ENCODE measurements at regions not wholly inside any gene's neighbourhood (a gene's known extent, or its start where the extent isn't known, plus 50 kb on each side); places are given as distances from the start of the nearest gene placed in this dataset.

GRCh38 chr9:119986713-119987112 is 593.3 kb downstream of the CDK5RAP2 start:
- DNase-seq = no peak

- DNase-seq = no peak
Measured at GRCh38 chr9:119986205-119986604, 593.8 kb downstream of the CDK5RAP2 start.

GRCh38 chr9:119974026-119974425 is 604.8 kb upstream of the BRINP1 start:
- DNase-seq = no peak

- DNase-seq = peak; percentile 27
Measured at GRCh38 chr9:119968836-119969707, 599.8 kb upstream of the BRINP1 start.

DNA sequence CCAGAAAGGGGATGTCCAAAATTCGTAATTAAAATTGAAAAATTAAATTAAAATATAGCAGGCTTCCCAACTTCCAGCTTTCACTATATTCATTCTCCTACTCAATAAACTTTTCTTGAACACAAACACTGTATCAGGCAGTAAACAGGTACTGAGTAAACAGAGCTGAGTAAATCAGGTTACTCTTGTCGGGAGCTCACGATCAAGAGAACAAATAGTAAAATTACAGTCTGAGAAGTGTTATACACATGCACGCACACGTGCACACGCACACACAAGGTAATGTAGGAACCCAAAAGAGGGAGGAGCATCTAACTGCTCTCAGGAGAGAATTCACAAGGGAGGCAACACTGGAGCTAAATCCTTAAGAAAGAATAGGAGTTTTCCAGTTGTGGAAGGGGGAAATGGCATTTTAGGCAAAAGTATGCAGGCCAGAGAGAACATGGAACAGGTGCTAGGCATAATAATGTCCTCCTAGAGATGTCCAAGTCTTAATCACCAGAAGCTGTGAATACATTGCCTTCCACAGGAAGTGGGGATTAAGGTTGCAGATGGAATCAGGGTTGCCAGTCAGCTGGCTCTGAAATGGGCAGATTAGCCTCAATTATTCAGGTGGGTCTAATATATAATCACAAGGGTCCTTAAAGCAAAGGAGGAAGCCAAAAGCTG is 598.8 kb upstream of the BRINP1 start:
- no peak for DNase-seq

GRCh38 chr9:119963798-119964372 is 594.6 kb upstream of the BRINP1 start:
- no peak for DNase-seq

GRCh38 chr9:119963258-119963797 is 594.1 kb upstream of the BRINP1 start:
- no peak for DNase-seq

GRCh38 chr9:119961774-119962424 is 592.7 kb upstream of the BRINP1 start:
- no peak for DNase-seq

GRCh38 chr9:119959846-119960545 is 590.8 kb upstream of the BRINP1 start:
- no peak for DNase-seq

DNA sequence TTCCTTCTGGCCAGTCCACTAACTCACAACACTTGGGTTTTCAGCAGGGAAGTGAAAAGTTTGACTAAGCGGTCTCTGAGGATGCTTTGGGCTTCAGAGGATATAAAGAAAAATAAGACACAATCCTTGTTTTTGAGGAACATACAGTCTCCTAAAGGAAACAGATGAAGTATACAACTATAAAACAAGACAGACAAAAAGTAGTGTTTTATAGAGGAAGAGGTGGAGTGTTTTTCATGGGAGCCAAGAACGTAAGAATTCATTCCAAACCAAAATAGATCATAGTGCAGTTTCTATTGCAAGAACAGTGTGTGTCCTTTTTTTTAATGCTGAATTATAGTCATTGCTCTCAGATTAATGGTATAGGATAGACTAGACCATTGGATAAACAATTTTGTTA is 586.9 kb upstream of the BRINP1 start:
- no peak for DNase-seq

- no peak for DNase-seq
Measured at GRCh38 chr9:119955276-119955675, 586.0 kb upstream of the BRINP1 start.

- no peak for DNase-seq
Measured at GRCh38 chr9:119951591-119951990, 582.4 kb upstream of the BRINP1 start.

DNA sequence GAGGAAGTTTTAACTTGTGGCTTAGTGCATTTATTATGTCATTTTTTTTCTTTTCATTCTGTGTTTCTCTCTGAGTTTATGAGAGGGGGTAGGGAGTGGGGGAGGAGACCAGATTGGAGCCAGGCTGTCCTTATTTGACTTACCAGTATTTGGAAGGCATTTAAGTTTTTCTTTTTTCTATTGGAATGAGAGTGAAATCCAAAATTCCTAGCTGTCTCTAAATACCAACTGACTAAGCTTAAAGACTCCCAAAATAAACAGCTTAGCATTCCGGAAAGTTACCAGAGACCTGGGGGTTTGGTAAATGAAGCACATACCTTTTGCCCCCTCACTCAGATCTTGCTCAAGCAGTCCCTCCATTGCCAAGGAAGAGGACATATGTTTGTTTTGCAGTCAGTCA is 581.9 kb upstream of the BRINP1 start:
- DNase-seq = no peak

- no peak for DNase-seq
Measured at GRCh38 chr9:119945686-119946085, 576.5 kb upstream of the BRINP1 start.

GRCh38 chr9:119941091-119941490 is 571.9 kb upstream of the BRINP1 start:
- no peak for DNase-seq

DNA sequence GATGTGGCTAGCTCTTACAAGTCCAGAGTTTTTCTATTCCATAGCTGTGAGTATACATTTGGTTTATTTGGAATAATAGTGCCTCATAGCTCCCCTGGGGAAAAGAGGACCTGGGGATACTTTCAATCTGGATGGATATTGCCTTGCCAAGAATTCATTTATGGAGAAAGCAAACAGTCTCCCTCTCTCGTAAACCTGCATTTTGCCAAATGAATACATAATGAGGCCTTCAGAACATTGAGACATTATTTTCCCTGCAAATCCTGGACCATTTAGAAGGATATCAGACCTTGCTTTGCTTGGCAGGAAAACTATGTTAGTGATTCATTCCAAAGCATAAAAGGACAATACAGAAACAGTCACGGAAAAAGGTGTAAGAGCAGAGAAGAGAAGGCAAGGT is 569.6 kb upstream of the BRINP1 start:
- no peak for DNase-seq

GRCh38 chr9:119934497-119934896 is 565.3 kb upstream of the BRINP1 start:
- no peak for DNase-seq

GRCh38 chr9:119933191-119933590 is 564.0 kb upstream of the BRINP1 start:
- DNase-seq = no peak

GRCh38 chr9:119924736-119925135 is 555.5 kb upstream of the BRINP1 start:
- DNase-seq = no peak

DNA sequence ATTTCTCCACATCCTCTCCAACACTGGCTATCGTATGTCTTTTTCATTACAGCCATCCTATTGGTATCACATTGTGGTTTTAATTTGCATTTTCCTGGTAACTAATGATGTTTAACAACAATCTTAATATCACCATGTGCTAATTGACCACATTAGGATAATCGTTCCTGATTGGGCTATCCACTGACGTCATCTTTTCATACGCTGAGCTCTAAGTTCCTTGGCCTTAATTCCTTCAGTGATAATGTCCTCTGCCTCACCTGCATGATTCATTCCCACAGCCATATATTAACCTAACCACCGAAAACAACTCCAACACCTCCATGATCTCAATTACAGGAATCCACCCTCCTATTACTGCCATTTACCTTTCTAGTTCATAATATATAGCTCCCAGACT is 547.9 kb upstream of the BRINP1 start:
- DNase-seq = no peak

DNA sequence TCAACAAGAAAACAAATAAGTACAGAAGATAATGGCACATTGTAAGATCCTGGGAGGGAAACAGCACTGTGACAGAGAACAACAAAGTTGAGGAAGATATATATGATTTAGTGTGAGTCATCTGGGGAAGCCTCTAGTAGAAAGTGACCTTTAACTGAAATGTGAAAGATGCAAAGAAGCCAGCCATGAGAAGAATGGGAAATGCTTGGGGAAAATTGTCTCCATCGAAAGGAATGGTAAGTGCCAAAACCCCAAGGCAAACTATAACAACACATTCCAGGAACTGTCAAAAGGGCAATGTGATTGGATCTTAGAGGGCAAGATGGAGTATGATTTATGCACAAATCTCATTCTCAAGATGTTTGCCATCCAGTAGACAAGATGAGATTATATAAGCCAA is 537.8 kb upstream of the BRINP1 start:
- no peak for DNase-seq

- DNase-seq = no peak
Measured at GRCh38 chr9:119905724-119906123, 536.5 kb upstream of the BRINP1 start.

DNA sequence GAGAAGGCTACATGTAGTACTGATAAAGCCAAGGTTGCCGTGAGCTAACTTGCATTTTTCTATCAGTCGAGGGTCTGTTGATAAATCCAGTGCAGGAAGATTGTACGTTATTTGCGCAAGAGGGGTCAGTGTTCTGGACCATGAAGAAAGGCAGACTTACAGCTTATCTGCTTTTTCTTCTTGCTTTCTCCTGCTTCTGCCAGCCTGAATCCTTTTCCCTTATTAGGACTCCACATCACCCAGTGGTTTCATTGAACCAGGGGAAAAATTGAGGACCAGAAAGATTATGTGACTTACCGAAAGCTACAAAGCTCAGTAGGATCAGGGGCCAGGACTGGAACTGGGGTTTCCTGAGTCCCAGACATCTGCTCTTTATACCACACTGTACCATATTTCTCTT is 534.6 kb upstream of the BRINP1 start:
- DNase-seq = no peak

All from stimulated activated CD4-positive, alpha-beta T cell treated with anti-CD3 and anti-CD28 coated beads, Interleukin-4, amount 100 ng/mL, for 24 hours (primary cell).